Stimulated activated CD4-positive, alpha-beta T cell treated with anti-CD3 and anti-CD28 coated beads, Interleukin-1b, Interleukin-23, amount 100 ng/mL, for 24 hours (primary cell): ENCODE measurements at regions not wholly inside any gene's neighbourhood (a gene's known extent, or its start where the extent isn't known, plus 50 kb on each side); places are given as distances from the start of the nearest gene placed in this dataset.

Experiments used
- DNase-seq, 4 experiments: peaks; one replicate each; pipeline ENCODE4 v3.0.0-alpha.2; 2020; ENCODE audit warnings: low read depth in 4 of 4, low spot score in 1 of 4

- DNase-seq: no peak
Observed at GRCh38 chr6:141688916-141689315, 443.8 kb upstream of the GJE1 start.

DNA sequence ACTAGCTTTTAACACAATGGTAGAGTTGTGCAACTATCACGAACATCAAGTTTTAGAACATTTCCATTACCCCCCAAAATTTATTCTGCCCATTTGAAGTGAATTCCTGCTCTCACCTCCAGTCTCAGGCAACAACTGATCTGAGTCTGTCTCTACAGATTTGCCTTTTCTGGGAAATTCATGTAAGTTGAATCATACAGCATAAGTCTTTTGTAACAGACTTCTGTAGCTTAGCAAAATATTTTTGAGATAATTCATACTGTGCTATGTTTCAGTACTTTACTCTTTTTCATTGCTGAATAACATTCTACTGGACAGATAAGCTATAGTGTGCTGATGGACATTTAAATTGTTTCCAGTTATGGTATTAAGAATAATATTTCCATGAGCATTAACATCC, 447.3 kb upstream of the GJE1 start:
- no peak for DNase-seq

DNA sequence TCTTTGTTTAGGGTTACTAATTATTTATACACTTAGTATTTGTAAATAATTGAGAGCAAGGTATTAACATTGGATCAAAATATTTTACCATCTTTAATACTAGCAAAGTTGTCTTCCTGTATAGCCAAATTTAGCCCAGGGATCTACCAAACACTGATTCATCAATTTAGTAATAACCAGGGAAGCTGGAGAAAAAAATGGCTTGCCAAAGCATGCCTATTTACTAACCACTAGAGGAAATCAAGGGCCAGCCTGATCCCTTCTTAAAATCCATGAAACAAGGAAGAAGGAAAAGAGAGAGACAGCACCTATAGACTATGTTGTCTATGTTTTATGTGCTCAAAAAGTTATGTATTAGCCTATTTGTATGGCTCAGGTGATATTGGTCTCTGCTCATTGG, 450.3 kb upstream of the GJE1 start:
- DNase-seq: no peak

DNA sequence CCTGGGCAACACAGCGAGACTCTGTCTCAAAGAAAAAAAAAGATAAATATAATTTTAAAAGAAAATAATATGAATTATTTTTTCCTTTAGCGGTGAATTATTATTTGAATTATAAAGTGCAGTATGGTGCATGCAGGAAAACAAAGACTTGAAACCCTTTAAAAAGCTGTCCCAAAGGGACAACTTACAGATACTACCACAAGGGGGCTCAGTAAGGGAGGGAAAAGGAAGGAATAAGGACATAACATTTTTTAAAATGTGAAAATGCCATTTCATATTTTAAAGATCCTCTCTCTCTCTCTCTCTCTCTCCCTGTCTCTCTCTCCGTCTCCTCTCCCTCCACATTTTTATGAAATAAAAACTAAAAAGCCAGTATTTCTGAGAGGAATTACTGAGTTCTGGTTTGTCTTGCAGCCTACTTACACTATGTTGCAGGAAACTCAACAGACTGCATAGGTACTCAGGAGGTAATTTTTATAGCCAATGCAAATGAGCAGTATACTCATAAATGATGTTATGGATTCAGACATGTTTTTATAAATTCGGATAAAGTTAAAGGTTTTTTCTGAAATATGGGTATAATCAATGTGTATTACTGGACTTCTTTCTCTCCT, 455.0 kb upstream of the GJE1 start:
- no peak for DNase-seq

DNA sequence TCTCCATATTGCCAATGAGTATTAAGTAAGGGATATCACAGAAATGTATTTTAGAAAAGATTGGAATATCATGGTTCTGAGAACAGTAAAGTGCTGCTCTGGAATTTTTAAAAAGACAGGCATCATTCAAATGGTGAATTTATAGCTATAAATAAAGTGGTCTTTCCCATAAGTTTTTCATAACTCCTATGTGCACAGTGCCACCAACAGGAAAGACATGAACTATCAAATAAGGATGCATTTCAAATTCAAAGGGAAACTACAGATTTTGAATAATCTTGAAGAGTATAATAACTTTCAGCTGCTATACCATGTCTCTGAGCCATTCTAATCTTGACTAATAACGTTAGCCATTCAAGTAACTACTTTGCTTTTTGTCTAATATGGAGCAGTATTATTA, 456.8 kb upstream of the GJE1 start:
- DNase-seq: no peak

DNA sequence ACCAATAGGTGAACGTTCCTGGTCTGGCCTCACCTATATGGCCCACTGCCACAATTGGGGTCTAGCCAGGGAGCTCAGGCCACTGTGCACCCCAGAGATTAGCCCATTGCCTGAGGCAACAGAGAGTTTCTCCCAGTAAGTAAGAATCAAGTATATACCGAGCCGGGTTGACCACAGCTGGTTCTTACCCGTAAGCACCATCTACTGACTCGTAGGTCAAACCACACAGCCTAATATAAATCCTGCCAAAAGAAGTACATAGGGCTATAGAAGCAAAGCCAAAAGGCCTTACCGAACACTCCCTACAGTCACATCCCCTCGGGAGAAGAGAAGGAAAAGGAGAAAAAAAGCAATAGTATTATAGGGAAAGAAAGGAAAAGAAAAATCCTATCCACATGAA, 463.6 kb upstream of the GJE1 start:
- DNase-seq: no peak

DNA sequence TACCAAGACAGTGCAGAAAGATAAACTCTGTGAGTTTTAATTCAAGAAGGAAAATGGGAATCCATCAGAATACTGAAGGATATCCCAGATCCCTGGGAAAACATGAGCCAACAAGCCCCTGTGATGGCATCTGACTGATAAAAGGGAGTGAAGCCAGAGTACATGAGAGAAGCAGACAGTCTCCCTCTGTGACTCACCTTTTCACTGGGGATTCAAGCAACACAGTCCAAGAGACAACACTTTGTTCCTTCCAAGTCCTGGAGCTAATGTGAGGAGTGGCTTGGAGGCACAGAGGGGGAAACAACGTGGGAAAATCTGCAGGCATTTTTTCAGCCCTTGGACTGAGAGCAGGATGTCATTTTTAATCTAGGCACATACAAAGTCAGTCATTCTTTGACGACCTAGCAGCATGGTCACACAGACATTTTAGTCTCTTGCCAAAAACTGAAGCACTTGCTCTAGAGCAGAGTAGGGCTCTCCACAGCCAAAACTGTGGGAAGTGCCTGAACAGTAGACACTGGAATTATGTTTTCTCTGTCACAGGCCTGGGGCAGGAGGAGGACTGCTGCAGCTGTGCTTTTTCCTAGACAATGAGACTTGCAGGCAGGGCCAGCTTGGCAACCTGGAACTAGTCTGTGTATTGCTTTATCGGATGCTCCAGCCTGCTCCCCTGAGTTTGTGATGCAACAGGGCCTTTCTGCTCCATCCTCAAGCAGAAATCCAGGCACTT, 465.0 kb upstream of the GJE1 start:
- no peak for DNase-seq

- no peak for DNase-seq
Observed at GRCh38 chr6:141666187-141666586, 466.5 kb upstream of the GJE1 start.

DNA sequence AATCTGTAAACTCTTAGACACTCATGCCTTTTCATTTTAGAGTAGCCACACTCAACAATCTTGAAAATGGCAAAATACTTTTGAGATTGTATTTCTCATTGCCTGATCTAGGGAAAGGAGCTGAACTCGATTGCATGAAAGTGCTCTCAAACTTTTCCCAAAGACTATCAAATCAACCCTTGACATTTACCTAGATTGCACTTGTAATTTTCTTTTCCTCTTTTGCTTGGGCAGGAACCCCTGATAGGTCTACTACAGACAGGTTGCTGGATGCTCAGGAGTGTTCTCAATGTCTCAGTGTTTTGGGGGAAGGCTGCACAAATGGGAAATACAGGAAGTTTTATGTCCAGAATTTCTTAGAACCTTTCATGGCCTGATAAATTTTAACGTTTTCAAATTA, 468.0 kb upstream of the GJE1 start:
- no peak for DNase-seq

DNA sequence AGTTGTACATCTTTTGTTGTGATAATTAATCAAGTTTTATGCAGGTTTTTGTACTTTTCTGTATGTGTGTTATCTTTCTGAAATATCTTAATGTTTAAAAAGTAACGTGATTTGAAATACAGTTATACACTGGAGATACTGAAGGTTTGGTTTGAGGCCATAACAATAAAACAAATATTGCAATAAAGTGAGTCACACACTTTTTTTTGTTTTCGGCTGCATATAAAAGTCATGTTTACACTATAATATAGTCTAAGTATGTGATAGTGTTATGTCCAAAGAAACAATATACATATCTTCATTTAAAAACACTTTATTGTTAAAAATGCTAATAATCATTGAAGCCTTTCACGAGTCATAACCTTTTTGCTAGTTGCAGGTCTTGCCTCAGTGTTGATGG, 473.1 kb upstream of the GJE1 start:
- no peak for DNase-seq

DNA sequence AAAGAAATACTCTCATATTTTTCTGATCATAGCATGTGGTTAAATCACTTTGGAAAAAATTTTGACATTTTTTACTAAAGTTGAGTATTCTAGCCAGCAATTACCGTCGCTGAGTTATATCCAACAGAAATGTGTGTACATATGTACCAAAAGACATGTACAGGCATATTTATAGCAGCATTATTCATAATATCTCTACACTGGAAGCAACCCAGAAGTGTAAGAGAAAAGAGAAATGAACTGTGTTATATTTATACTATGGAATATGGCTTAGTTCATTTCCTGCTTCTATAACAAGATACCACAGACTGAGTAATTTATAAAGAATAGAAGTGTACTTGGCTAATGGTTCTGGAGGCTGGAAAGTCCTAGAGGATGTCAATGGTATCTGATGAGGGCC, 474.0 kb upstream of the GJE1 start:
- DNase-seq: no peak

DNA sequence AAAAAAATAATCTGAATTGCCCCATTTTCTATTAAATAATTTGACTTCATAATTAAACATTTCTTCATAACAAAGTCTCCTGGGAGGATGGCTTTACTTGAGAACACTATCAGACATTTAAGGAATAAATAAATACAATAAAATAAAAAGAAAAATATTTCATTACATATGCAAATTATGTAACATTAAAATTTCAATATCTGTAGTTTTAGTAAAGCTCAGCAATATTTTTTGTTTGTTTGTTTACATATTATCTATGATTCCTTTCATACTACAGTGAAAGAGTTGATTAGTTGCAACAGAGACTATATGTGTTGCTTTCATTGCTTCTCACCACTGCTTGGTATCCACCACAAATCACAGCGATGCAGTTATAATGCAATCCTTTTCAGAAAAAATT, 474.9 kb upstream of the GJE1 start:
- DNase-seq: no peak

- DNase-seq: no peak
Observed at GRCh38 chr6:141653590-141653989, 479.1 kb upstream of the GJE1 start.

- no peak for DNase-seq
Observed at GRCh38 chr6:141641951-141642350, 490.8 kb upstream of the GJE1 start.

- no peak for DNase-seq
Observed at GRCh38 chr6:141641406-141641805, 491.3 kb upstream of the GJE1 start.

- DNase-seq: no peak
Observed at GRCh38 chr6:141635621-141636020, 497.1 kb upstream of the GJE1 start.

DNA sequence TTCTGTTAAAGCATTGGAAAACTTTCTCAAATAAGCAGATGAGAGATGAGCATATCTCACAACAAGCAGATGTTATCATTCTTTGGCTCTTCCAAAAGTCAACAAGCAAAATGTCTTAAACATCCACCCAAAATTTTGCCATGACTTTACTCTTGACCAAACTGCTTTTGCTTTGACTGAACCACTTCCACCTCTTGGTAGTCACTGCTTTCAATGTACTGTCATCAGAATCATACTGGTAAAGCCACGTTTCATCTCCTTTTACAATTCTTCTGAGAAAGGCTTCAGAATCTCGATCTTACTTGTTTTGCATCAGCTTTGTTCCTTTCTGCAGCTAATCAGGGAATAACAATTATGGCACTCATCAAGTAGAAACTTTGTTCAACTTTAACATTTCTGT, 498.5 kb upstream of the GJE1 start:
- no peak for DNase-seq

DNA sequence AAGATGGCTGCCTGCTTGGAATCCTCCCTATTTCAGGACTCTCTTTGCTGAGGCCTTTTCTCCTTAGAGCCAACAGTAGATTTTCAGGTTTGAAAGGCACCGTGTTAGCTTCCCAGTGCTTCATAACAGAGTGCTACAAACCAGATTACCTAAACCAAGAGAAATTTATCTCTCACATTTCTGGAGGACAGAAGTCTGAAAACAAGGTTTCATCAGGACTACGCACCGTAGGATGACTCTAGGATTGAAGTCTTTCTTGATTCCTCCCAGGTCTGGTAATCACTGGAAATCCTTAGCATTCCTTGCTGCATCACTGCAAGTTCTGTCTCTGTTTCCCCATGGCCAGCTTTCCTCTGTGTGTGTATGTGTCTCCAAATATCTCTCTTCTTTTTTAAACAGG, 508.4 kb upstream of the GJE1 start:
- DNase-seq: no peak

GRCh38 chr6:141618180-141618581, 514.5 kb upstream of the GJE1 start:
- no peak for DNase-seq

DNA sequence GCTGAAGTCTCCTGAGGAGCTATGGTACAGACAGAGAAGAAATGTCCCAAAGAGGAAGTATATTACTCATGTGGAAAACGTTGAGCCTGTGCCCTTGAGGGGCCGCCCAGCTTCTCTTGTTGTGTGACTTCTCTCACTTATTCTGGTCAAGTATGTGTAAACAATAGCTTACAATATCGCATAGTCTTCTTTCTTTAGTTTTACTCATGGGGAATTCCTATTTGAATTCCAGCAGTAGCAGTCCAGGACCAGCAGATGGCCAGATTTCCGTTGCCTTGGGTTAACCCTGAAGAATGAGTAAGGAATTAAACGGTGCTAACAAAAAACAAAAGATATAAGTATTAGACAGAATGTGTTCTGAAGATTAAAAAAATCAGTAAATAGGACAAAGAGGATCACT, 522.0 kb upstream of the GJE1 start:
- DNase-seq: no peak

DNA sequence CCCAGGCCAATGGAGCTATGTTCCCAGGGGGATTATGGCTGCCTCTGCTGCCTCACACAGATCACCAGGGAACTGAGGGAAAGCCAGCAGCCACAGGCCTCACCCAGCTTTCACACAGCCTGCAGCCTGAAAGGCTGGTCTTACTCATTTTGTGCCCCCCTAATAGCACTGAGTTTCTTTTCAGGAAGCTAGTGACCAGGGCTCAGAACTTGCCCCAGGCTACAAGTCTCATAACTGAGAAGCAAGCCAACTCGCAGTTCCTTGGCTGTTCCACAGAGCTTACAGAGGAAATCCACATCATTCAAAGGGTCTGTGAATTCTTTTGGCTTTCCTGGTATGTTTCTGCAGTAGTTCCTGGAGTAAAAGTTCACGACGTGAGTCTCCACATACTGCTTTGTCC, 524.8 kb upstream of the GJE1 start:
- no peak for DNase-seq

DNA sequence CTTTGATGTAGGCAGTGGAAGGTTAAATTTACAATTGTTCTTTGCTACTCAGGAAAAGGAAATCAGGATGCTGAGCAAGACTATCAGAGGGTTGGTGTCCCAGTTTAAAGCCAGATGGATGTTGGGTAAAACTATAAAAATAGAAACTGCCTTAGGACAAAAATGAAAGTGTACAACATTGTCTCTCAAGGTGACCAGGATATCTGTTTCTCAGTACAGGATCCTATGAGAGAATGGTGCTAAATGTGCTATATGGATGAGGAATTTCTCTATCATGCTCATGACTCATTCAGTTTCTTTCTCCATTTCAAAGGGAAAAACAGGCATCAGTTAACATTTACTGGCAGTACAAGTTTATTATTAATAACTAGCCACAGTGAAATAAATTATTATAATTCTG, 534.2 kb upstream of the GJE1 start:
- no peak for DNase-seq

- DNase-seq: no peak
Observed at GRCh38 chr6:141594874-141595273, 537.9 kb upstream of the GJE1 start.
